Testis (tissue), 2 donors: ENCODE measurements at regions not wholly inside any gene's neighbourhood (a gene's known extent, or its start where the extent isn't known, plus 50 kb on each side); places are given as distances from the start of the nearest gene placed in this dataset.

Source experiments
- DNase-seq: peaks from one replicate; pipeline ENCODE4 v3.0.0-alpha.2; 2019
- H3K27ac ChIP-seq, 2 donors: fragments of 200-600 bp; sonication (generic); one replicate each; pipeline ENCODE4 v1.5.1; 2019
- H3K27me3 ChIP-seq: fragments of 200-600 bp; sonication (generic); one replicate; pipeline ENCODE4 v1.5.1; 2019
- H3K36me3 ChIP-seq: fragments of 200-600 bp; sonication (generic); one replicate; pipeline ENCODE4 v1.5.1; 2017; ENCODE audit warnings: low read depth; ENCODE audit errors: missing control alignments
- H3K4me1 ChIP-seq: fragments of 200-600 bp; sonication (generic); one replicate; pipeline ENCODE4 v1.5.1; 2019
- H3K4me3 ChIP-seq, 2 donors: fragments of 200-600 bp; sonication (generic); one replicate each; pipeline ENCODE4 v1.5.1; 2017 to 2019
- H3K9me3 ChIP-seq: fragments of 200-600 bp; sonication (generic); one replicate; pipeline ENCODE4 v1.5.1; 2017
- CTCF ChIP-seq, 3 experiments: fragments of 450-650 bp in 2 of 3; fragments of 200-600 bp in 1 of 3; sonication (generic) in 1 of 3; IDR thresholded peaks; one replicate each; pipeline ENCODE4 v1.5.1; 2016 to 2019; ENCODE audit warnings: antibody characterized with exemption in 3 of 3, mild to moderate bottlenecking in 2 of 3, moderate library complexity in 1 of 3
- POLR2A ChIP-seq: fragments of 450-650 bp; IDR thresholded peaks from one replicate; pipeline ENCODE4 v1.6.1; 2017; ENCODE audit warnings: antibody characterized with exemption, mild to moderate bottlenecking, moderate library complexity
- WGBS, 2 donors: methylation state at CpG; one replicate each; pipeline ENCODE4 v1.1.5; 2018; 5-methylcytosine and 5-hydroxymethylcytosine counted together
- intact Hi-C: fragments of 100-400 bp; cut with DNase I; formaldehyde crosslinking; loops from one replicate; pipeline ENCODE4 v1.15.1; 2023; ENCODE audit warnings: low total_unique reads

- Histone ChIP-seq H3K4me3 (no peak overlapping the region), H3K27ac (no peak overlapping the region), H3K36me3 (no peaks in the 10 kb centered on the region), H3K27me3 (no peaks in the 10 kb centered on the region), H3K9me3 (no peaks in the 10 kb centered on the region), H3K4me1 (no peaks in the 10 kb centered on the region)
- DNase-seq: no peak
- intact Hi-C loops: no loop called here
- no peak for TF ChIP-seq CTCF (IDR thresholded peaks at IDR 0.05)
- TF ChIP-seq POLR2A: no peak
- WGBS, 2 donors: 69 to 79% methylated on average over 3 of the region's 3 CpGs
Measured at GRCh38 chr11:92297567-92298553, 73.2 kb downstream of the FAT3 start.

GRCh38 chr11:92300876-92301275 is 76.3 kb downstream of the FAT3 start:
- no peak for DNase-seq
- TF ChIP-seq POLR2A (no peak), CTCF (IDR thresholded peaks at IDR 0.05) (no peak)
- Histone ChIP-seq H3K9me3 (no peaks in the 10 kb centered on the region), H3K36me3 (no peaks in the 10 kb centered on the region), H3K27ac (no peak overlapping the region), H3K4me3 (no peak overlapping the region), H3K4me1 (no peaks in the 10 kb centered on the region), H3K27me3 (no peaks in the 10 kb centered on the region)
- WGBS, 2 donors: 81 to 90% methylated on average over 2 of the region's 2 CpGs
- intact Hi-C loops: no loop called here

- intact Hi-C loops: no loop called here
- H3K4me3 ChIP-seq: no peak overlapping the region
- H3K9me3 ChIP-seq: no peaks in the 10 kb centered on the region
- no peaks in the 10 kb centered on the region for H3K4me1 ChIP-seq
- WGBS, 2 donors: 90% methylated on average over 4 of the region's 4 CpGs
- no peaks in the 10 kb centered on the region for H3K36me3 ChIP-seq
- TF ChIP-seq POLR2A (no peak), CTCF (IDR thresholded peaks at IDR 0.05) (no peak)
- H3K27me3 ChIP-seq: no peaks in the 10 kb centered on the region
- DNase-seq: no peak
- H3K27ac ChIP-seq: no peak overlapping the region
Measured at GRCh38 chr11:92302770-92303169, 78.2 kb downstream of the FAT3 start.

- 93 to 100% methylated on average over 1 of the region's 1 CpG for WGBS, 2 donors
- Histone ChIP-seq H3K27ac (no peak overlapping the region), H3K4me1 (no peaks in the 10 kb centered on the region), H3K4me3 (no peak overlapping the region), H3K9me3 (no peaks in the 10 kb centered on the region), H3K36me3 (no peaks in the 10 kb centered on the region), H3K27me3 (no peaks in the 10 kb centered on the region)
- intact Hi-C loops: no loop called here
- TF ChIP-seq POLR2A (no peak), CTCF (IDR thresholded peaks at IDR 0.05) (no peak)
- no peak for DNase-seq
Measured at GRCh38 chr11:92304271-92304670, 79.7 kb downstream of the FAT3 start.
